Gastrocnemius medialis (tissue), 4 donors: ENCODE measurements at regions not wholly inside any gene's neighbourhood (a gene's known extent, or its start where the extent isn't known, plus 50 kb on each side); places are given as distances from the start of the nearest gene placed in this dataset.

Experiments used
- ATAC-seq, 2 donors: fragments of 150-250 bp; one replicate each; pipeline ENCODE4 v1.9.1; 2016
- DNase-seq, 2 donors: peaks; one replicate each; pipeline ENCODE4 v3.0.0-alpha.2; 2019
- H3K27ac ChIP-seq, 4 donors: fragments of 200-600 bp; sonication (generic); 1 replicate in 1 of 4; 2 replicates in 3 of 4; pipeline ENCODE4 v1.5.1; 2016 to 2018; ENCODE audit warnings: mild to moderate bottlenecking in 2 of 4, moderate library complexity in 1 of 4
- H3K27me3 ChIP-seq, 3 donors: fragments of 200-600 bp; sonication (generic) in 2 of 3; 1 replicate in 1 of 3; 2 replicates in 2 of 3; pipeline versions ENCODE4 v1.5.1 to v1.6.0; 2016 to 2019; ENCODE audit warnings: mild to moderate bottlenecking in 1 of 3, moderate library complexity in 1 of 3
- H3K36me3 ChIP-seq, 2 donors: fragments of 200-600 bp; sonication (generic) in 1 of 2; one replicate each; pipeline ENCODE4 v1.5.1; 2017 to 2018
- H3K4me1 ChIP-seq, 2 donors: fragments of 200-600 bp; sonication (generic) in 1 of 2; one replicate each; pipeline ENCODE4 v1.5.1; 2016 to 2017; ENCODE audit warnings: mild to moderate bottlenecking in 2 of 2
- H3K4me3 ChIP-seq, 4 donors: fragments of 200-600 bp; sonication (generic) in 3 of 4; 1 replicate in 1 of 4; 2 replicates in 3 of 4; pipeline ENCODE4 v1.5.1; 2016 to 2019; ENCODE audit warnings: mild to moderate bottlenecking in 2 of 4
- H3K9me3 ChIP-seq, 3 donors: fragments of 200-600 bp; sonication (generic) in 2 of 3; 1 replicate in 1 of 3; 2 replicates in 2 of 3; pipeline ENCODE4 v1.5.1; 2016 to 2019
- POLR2A ChIP-seq, 2 donors: fragments of 450-650 bp; IDR thresholded peaks; one replicate each; pipeline ENCODE4 v1.6.1; 2017; ENCODE audit warnings: antibody characterized with exemption in 2 of 2, mild to moderate bottlenecking in 2 of 2, moderate library complexity in 2 of 2
- in situ Hi-C, 4 donors: fragments of 200-750 bp; cut with MboI; loops; one replicate each; pipeline versions ENCODE4 v1.15.0 to v1.8.0; 2017; ENCODE audit warnings: low sequenced_read_pairs in 4 of 4
- intact Hi-C: fragments of 100-400 bp; cut with DNase I; formaldehyde crosslinking; loops from one replicate; pipeline ENCODE4 v1.15.1; 2023; ENCODE audit warnings: low total_unique reads
- TF ChIP-seq, protein P1 (sequence below), 5 experiments: fragments of 450-650 bp in 3 of 5; fragments of 200-600 bp in 2 of 5; sonication (generic) in 2 of 5; IDR thresholded peaks in 4 of 5; conservative IDR thresholded peaks in 1 of 5; 1 replicate in 4 of 5; 2 replicates in 1 of 5; pipeline ENCODE4 v1.5.1; 2016 to 2019; ENCODE audit warnings: antibody characterized with exemption in 5 of 5, mild to moderate bottlenecking in 3 of 5, moderate library complexity in 3 of 5

DNA sequence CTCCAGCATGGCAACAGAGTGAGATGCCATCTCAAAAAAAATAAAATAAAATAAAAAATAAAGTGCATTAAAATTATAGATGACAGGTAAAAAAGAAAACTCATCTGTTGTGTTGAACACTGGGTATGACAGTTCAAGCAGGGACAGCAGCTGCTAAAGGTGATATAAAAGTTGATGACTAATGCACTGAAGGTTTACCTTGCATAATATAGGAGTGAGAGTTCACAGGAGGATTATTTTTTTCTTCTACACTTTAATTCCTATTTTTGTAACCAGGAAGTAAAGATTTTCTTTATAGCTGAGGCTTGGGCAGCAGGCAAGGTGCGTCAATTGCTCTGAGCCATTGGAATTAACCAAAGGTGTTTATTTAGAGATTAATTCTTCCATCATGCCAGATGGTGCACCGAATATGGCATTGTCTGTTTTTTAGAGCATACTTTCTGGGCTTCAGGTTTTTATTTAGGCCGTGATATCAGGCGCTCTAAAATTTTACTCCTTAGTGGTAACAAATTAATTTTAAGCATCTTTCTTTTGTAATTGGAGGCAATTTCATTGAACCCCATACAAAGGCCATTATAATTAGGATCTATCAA lies 337.0 kb upstream of the SLC10A2 start:
- Histone ChIP-seq H3K27me3 (no peaks in the 10 kb centered on the region), H3K9me3 (no peaks in the 10 kb centered on the region), H3K4me3 (no peak overlapping the region), H3K36me3 (no peaks in the 10 kb centered on the region), H3K4me1 (no peaks in the 10 kb centered on the region), H3K27ac (no peak overlapping the region)
- no peak for ATAC-seq
- intact Hi-C loops (no loop called here), in situ Hi-C loops (no loop called here)
- DNase-seq: no peak
- TF ChIP-seq, protein P1, sequence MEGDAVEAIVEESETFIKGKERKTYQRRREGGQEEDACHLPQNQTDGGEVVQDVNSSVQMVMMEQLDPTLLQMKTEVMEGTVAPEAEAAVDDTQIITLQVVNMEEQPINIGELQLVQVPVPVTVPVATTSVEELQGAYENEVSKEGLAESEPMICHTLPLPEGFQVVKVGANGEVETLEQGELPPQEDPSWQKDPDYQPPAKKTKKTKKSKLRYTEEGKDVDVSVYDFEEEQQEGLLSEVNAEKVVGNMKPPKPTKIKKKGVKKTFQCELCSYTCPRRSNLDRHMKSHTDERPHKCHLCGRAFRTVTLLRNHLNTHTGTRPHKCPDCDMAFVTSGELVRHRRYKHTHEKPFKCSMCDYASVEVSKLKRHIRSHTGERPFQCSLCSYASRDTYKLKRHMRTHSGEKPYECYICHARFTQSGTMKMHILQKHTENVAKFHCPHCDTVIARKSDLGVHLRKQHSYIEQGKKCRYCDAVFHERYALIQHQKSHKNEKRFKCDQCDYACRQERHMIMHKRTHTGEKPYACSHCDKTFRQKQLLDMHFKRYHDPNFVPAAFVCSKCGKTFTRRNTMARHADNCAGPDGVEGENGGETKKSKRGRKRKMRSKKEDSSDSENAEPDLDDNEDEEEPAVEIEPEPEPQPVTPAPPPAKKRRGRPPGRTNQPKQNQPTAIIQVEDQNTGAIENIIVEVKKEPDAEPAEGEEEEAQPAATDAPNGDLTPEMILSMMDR (IDR thresholded peaks at IDR 0.05 in 4 of 5, conservative IDR thresholded peaks at IDR 0.05 in 1 of 5): no peak
- TF ChIP-seq POLR2A (IDR thresholded peaks at IDR 0.05): no peak

DNA sequence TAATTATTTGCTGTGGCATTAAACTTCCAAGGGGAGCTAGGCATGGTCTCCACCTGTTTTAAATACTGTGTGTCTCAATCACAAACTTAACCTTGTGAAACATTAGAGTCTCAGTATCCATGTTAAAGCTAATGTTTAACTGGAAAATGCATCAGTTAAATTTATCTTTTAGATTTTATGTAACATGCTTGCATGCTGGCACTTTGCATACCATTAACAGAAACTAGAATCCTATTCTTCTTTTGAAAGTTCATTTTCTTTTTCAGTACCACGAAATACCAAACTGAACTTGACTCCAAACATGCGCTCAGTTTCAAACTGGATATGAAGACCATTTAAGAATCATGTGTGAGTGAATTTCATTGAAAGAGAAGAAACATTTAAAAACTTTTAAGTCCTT lies 328.9 kb upstream of the SLC10A2 start:
- ATAC-seq (no peak), DNase-seq (no peak)
- intact Hi-C loops (no loop called here), in situ Hi-C loops (no loop called here)
- no peak overlapping the region for H3K27ac ChIP-seq
- no peaks in the 10 kb centered on the region for H3K9me3 ChIP-seq
- TF ChIP-seq, protein P1 (IDR thresholded peaks at IDR 0.05 in 4 of 5, conservative IDR thresholded peaks at IDR 0.05 in 1 of 5): no peak
- TF ChIP-seq POLR2A (IDR thresholded peaks at IDR 0.05): no peak
- no peaks in the 10 kb centered on the region for H3K36me3 ChIP-seq
- no peaks in the 10 kb centered on the region for H3K4me1 ChIP-seq
- no peaks in the 10 kb centered on the region for H3K27me3 ChIP-seq
- H3K4me3 ChIP-seq: no peak overlapping the region

DNA sequence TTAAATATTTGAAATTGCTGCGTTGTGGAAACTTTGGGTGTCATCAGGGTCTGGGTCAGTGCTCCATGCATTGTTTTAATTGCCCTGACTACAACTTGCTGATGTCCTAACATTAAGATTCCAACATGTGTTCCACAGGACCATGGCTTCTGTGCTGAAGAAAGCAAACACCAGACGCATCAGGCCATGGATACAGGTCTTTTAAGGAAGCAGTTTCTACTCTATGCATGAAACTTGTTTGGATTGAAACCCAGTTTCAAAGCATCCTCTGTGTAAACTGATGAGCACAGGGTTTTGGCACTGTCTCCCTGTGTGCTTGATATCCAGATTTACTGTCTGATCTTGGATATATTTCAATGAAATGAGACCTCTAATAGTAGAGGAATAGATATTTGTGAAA lies 328.4 kb upstream of the SLC10A2 start:
- no peak overlapping the region for H3K27ac ChIP-seq
- intact Hi-C loops (no loop called here), in situ Hi-C loops (no loop called here)
- no peaks in the 10 kb centered on the region for H3K27me3 ChIP-seq
- no peaks in the 10 kb centered on the region for H3K9me3 ChIP-seq
- TF ChIP-seq, protein P1 (IDR thresholded peaks at IDR 0.05 in 4 of 5, conservative IDR thresholded peaks at IDR 0.05 in 1 of 5): no peak
- no peak for TF ChIP-seq POLR2A (IDR thresholded peaks at IDR 0.05)
- no peak overlapping the region for H3K4me3 ChIP-seq
- H3K4me1 ChIP-seq: no peaks in the 10 kb centered on the region
- H3K36me3 ChIP-seq: no peaks in the 10 kb centered on the region
- no peak for ATAC-seq
- DNase-seq: no peak

DNA sequence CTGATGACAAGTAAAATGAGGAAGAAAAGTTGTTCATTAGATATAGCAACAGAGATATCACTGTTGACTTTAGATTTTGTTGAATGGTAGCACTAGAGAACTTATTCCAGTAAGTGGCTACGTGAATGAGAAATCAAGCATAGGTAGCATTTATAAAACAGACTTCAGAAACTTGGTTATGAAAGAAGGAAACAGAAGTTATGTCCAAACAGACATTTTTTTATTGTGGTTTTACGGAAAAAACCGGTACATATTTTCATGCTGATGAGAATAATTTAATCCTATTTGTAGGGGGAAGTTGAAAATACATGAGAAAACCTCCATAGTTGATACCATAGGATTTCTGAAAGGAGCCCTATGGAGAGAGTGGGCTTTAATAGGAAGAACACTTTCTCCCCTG lies 325.7 kb upstream of the SLC10A2 start:
- Histone ChIP-seq H3K36me3 (no peaks in the 10 kb centered on the region), H3K9me3 (no peaks in the 10 kb centered on the region), H3K27me3 (no peaks in the 10 kb centered on the region), H3K4me3 (no peak overlapping the region), H3K27ac (no peak overlapping the region), H3K4me1 (no peaks in the 10 kb centered on the region)
- intact Hi-C loops: no loop called here
- in situ Hi-C loops: no loop called here
- TF ChIP-seq, protein P1 (IDR thresholded peaks at IDR 0.05 in 4 of 5, conservative IDR thresholded peaks at IDR 0.05 in 1 of 5): no peak
- TF ChIP-seq POLR2A (IDR thresholded peaks at IDR 0.05): no peak
- DNase-seq (no peak), ATAC-seq (no peak)

DNA sequence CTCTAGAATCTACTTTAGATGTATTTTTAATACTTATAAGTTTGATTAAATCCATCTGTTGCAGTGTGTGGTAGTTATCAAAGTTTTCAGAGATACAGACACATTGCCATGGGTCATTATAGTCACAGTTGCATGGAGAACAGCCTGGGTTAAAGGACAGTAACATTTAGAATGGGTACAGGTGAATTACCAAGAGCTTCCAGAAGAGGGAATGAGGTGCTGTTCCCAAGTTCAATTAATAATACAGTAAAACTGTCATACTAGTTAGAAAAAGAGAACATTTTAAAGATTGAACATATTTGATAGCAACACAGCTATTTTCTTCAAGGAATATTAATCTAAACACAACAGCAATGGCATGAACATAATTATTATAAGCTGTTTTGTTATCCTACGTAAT lies 322.6 kb upstream of the SLC10A2 start:
- H3K4me3 ChIP-seq: no peak overlapping the region
- TF ChIP-seq POLR2A (IDR thresholded peaks at IDR 0.05): no peak
- TF ChIP-seq, protein P1 (IDR thresholded peaks at IDR 0.05 in 4 of 5, conservative IDR thresholded peaks at IDR 0.05 in 1 of 5): no peak
- H3K4me1 ChIP-seq: no peaks in the 10 kb centered on the region
- H3K27me3 ChIP-seq: no peaks in the 10 kb centered on the region
- ATAC-seq (no peak), DNase-seq (no peak)
- no peaks in the 10 kb centered on the region for H3K9me3 ChIP-seq
- H3K36me3 ChIP-seq: no peaks in the 10 kb centered on the region
- in situ Hi-C loops (no loop called here), intact Hi-C loops (no loop called here)
- H3K27ac ChIP-seq: no peak overlapping the region
